RWPE2 (cell line): ENCODE measurements at regions not wholly inside any gene's neighbourhood (a gene's known extent, or its start where the extent isn't known, plus 50 kb on each side); places are given as distances from the start of the nearest gene placed in this dataset.

Source experiments
- ATAC-seq: fragments of 200-7000 bp; cut with Tn5 transposase; 3 replicates; pipeline ENCODE4 v1.9.1; 2021; ENCODE audit warnings: low read depth
- DNase-seq: peaks from one replicate; pipeline ENCODE4 v3.0.0-alpha.2; 2020; ENCODE audit warnings: low spot score
- H3K27ac ChIP-seq: fragments of 450-650 bp; 2 replicates; pipeline ENCODE4 v1.5.1; 2017; ENCODE audit warnings: mild to moderate bottlenecking; ENCODE audit not compliant: poor library complexity, severe bottlenecking
- H3K27me3 ChIP-seq: fragments of 250-450 bp; sonication (Bioruptor Pico); 2 replicates; pipeline ENCODE4 v1.5.1; 2021; ENCODE audit warnings: mild to moderate bottlenecking, moderate library complexity; ENCODE audit not compliant: insufficient read depth, poor library complexity, severe bottlenecking
- H3K36me3 ChIP-seq: fragments of 250-450 bp; sonication (Bioruptor Pico); 2 replicates; pipeline ENCODE4 v1.5.1; 2020; ENCODE audit warnings: low read depth, mild to moderate bottlenecking, moderate library complexity
- H3K4me1 ChIP-seq: fragments of 250-450 bp; sonication (Bioruptor Pico); 2 replicates; pipeline ENCODE4 v1.5.1; 2021; ENCODE audit warnings: mild to moderate bottlenecking, moderate library complexity; ENCODE audit not compliant: insufficient read depth, poor library complexity, severe bottlenecking
- H3K4me3 ChIP-seq: fragments of 250-450 bp; sonication (Bioruptor Pico); 2 replicates; pipeline ENCODE4 v1.5.1; 2021; ENCODE audit warnings: mild to moderate bottlenecking, moderate library complexity; ENCODE audit not compliant: severe bottlenecking
- H3K9me3 ChIP-seq: fragments of 250-450 bp; sonication (Bioruptor Pico); 2 replicates; pipeline ENCODE4 v1.5.1; 2021; ENCODE audit warnings: mild to moderate bottlenecking, moderate library complexity; ENCODE audit not compliant: severe bottlenecking
- CTCF ChIP-seq: fragments of 450-650 bp; IDR thresholded peaks from one replicate; pipeline ENCODE4 v1.5.1; 2017; ENCODE audit warnings: mild to moderate bottlenecking, moderate library complexity; ENCODE audit not compliant: poor library complexity, severe bottlenecking

GRCh38 chr14:71695611-71696350 is 236.4 kb upstream of the RGS6 start:
- no peak overlapping the region for H3K4me3 ChIP-seq
- H3K4me1 ChIP-seq: no peaks in the 10 kb centered on the region
- no peaks in the 10 kb centered on the region for H3K27me3 ChIP-seq
- TF ChIP-seq CTCF: no peak
- ATAC-seq: no peak
- no peak for DNase-seq
- H3K27ac ChIP-seq: no peak overlapping the region
- H3K9me3 ChIP-seq: no peaks in the 10 kb centered on the region
- H3K36me3 ChIP-seq: peaks cover 33% of the 10 kb centered on the region

GRCh38 chr14:71698027-71698426 is 234.2 kb upstream of the RGS6 start:
- H3K36me3 ChIP-seq: peaks cover 41% of the 10 kb centered on the region
- peaks cover 10% of the 10 kb centered on the region for H3K4me1 ChIP-seq
- no peak overlapping the region for H3K27ac ChIP-seq
- no peaks in the 10 kb centered on the region for H3K9me3 ChIP-seq
- ATAC-seq: no peak
- TF ChIP-seq CTCF: no peak
- no peak overlapping the region for H3K4me3 ChIP-seq
- DNase-seq: no peak
- no peaks in the 10 kb centered on the region for H3K27me3 ChIP-seq

- Histone ChIP-seq H3K4me1 (peaks cover 10% of the 10 kb centered on the region), H3K4me3 (no peak overlapping the region), H3K27me3 (no peaks in the 10 kb centered on the region), H3K27ac (no peak overlapping the region), H3K9me3 (no peaks in the 10 kb centered on the region), H3K36me3 (peaks cover 44% of the 10 kb centered on the region)
- no peak for TF ChIP-seq CTCF
- ATAC-seq (no peak), DNase-seq (no peak)
Measured at GRCh38 chr14:71698673-71699072, 233.6 kb upstream of the RGS6 start.

GRCh38 chr14:71701990-71702389 is 230.2 kb upstream of the RGS6 start:
- Histone ChIP-seq H3K4me1 (peaks cover 10% of the 10 kb centered on the region), H3K27me3 (no peaks in the 10 kb centered on the region), H3K4me3 (no peak overlapping the region), H3K9me3 (no peaks in the 10 kb centered on the region), H3K36me3 (peaks cover 72% of the 10 kb centered on the region), H3K27ac (no peak overlapping the region)
- ATAC-seq (peak; percentile 83), DNase-seq (no peak)
- no peak for TF ChIP-seq CTCF

GRCh38 chr14:71702786-71703185 is 229.4 kb upstream of the RGS6 start:
- no peak overlapping the region for H3K27ac ChIP-seq
- H3K9me3 ChIP-seq: no peaks in the 10 kb centered on the region
- ATAC-seq: no peak
- DNase-seq: no peak
- no peaks in the 10 kb centered on the region for H3K27me3 ChIP-seq
- peaks cover 10% of the 10 kb centered on the region for H3K4me1 ChIP-seq
- TF ChIP-seq CTCF: no peak
- peaks cover 80% of the 10 kb centered on the region for H3K36me3 ChIP-seq
- no peak overlapping the region for H3K4me3 ChIP-seq
